Inflammatory macrophage treated with lipopolysaccharide for 1 hour (primary cell): ENCODE measurements at regions not wholly inside any gene's neighbourhood (a gene's known extent, or its start where the extent isn't known, plus 50 kb on each side); places are given as distances from the start of the nearest gene placed in this dataset.

Source experiments
- DNase-seq, 2 donors: peaks; one replicate each; pipeline ENCODE4 v3.0.0-alpha.2; 2020 to 2022

DNA sequence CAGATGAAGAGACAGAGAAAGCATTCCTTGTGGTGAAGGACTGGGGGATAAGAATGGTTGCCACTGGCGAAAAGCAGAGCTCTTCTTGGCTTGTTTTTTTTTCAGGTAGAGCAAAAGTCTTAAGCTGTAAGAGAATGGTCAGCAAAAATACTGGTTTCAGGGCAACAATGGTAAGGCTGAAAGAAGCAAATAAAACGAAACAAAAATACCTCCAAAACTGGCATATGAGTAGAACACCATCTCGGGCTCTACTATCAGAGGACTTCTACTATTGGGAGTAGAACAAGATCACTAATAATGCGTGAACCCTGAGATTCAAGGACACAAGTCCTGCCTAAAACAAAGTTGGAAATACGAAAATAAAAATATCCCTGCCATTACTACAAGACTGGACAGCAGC lies 1823.2 kb upstream of the CDH6 start:
- no peak for DNase-seq

DNA sequence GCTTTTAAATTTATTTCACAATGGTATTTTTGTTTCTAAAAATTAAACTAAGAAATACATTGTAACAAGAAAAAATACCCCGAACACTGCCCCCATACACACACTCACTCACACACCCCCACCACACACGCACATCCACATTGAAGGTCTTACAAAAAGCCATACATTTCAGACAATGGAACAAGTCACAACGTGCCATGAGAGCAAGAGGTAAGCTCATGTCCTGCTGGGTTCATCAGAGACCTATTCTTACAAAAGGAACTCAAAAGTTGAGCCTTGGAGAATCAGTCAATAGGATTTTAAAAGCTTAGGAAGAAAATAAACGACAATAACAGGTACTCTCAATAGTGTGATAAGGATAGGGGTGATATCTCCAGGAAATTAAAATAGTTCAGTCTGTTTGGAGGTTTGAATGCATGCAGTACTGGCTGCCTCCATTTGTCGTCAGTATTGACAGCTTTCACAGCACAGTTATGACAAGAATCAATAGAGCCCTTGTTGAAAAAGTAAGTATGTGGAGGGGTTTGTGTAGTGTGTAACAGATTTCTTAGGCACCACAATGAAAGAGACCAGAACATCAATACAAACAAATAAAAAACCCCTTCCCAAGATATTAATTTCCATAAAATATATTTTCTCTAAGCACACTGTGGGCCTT lies 1826.2 kb upstream of the CDH6 start:
- no peak for DNase-seq

DNA sequence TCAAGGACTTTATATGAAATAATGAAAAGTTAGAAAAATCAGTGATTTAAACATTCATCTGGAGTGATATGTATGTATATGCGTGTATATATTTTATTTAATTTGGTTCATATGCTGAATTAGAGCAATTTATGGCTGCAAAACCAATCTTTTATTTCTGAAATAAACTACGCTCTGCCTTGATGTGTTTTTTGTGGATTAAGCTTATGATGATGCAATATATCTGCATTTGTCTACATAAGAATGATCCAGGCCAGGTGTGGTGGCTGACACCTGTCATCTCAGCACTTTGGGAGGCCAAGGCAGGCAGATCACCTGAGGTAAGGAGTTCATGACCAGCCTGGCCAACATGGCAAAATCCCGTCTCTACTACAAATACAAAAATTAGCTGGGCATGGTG lies 1842.3 kb upstream of the CDH6 start:
- no peak for DNase-seq

DNA sequence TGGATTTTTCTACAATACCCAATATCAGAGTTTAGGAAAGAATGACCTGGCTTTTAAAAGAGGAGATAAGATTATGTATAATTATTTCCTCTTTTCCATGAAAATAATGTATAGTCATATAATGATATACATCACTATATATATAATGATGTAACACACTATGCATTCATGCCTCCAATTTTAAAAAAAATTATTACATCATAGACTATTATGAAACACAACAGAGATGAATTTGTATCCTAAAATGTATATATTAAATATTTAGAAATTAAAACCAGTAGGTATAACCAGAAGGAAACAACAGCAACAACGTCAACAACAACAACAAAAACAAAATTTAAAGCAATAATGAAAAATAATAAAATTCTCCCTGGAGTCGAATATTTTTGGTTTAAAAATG lies 1856.5 kb upstream of the CDH6 start:
- DNase-seq, result no peak

DNA sequence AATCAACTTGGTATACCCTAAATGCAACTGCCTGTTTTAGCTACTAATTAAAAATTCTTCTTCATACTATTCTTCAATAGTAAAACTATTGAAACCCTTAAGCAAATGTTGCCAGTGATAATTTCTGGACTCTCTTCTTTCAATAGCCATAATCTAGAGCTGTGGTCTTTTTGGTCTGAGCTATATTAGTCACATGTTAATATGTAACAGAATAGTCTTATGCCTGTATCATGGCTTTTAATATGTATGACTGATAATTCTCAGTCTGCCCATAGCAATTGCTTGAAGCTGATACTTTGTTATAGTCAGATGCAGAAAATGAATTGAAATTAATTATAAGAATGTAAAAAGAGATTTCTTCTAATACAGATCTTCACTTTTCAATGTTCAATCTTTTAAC lies 1871.9 kb upstream of the CDH6 start:
- no peak for DNase-seq

DNA sequence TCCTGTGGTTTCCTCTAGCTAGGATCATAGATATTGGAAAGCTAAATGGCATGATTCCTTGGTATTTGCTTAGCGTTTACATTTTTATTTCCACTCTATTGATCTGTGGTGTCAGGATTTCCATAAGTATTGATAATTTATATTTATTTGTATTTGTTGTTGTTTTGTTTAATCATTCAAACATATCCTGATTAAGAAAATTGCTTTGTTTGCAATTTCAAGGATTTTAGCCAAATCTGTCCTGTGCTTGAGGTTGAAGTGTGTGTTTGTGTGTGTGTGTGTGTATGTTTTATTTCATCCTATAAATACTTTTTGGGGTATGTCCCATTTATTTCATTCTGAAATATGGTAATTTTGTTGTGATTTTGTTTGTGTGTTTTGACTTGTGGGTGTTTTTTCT lies 1884.1 kb upstream of the CDH6 start:
- no peak for DNase-seq

DNA sequence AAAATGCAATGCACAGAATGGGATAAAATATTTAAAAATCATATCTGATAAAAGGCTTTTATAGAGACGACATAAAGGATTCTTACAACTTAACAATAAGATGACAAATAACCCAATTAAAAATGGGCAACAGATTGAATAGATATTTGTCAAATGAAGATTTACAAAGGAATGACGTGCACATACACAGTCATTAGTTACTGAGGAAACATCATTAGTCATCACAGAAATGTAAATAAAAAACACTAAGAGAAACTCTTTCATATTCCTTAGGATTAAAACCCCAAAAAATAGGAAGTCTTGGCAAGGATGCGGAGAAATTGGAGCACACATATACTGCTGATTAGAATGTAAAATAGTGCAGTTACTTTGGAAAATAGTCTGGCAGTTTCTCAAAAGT lies 1886.0 kb upstream of the CDH6 start:
- DNase-seq, result no peak

DNA sequence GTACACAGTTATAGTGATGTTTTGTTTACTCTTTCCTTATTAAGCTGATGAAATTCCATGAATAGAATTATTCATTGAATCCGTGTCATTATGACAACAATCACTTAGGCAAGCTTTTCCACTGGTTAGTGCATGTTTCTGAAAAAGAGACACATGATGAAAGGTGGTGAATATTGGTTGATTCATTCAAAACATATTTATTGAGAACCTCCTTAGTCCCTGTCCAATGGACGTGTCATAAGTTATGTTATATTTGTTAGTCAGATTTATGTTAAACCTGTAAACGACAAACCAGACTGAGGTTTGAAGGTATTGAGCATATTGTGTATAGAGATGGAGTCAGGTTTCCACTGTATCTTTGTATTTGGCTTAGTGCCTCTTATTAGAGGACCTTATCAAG lies 1888.9 kb upstream of the CDH6 start:
- DNase-seq, result no peak

DNA sequence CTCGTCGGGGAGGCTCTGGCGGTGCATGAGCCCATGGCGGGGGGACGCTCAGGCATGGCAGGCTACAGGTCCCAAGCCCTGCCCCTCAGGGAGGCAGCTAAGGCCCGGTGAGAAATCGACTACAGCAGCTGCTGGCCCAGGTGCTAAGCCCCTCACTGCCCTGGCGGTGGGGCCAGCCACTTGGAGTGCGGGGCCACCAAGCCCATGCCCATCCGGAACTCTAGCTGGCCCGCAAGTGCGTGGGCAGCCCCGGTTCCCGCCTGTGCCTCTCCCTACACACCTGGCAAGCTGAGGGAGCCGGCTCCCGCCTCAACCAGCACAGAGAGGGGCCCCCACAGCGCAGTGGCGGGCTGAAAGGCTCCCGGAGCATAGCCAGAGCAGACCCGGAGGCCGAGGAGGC lies 1896.9 kb upstream of the CDH6 start:
- DNase-seq, result no peak

DNA sequence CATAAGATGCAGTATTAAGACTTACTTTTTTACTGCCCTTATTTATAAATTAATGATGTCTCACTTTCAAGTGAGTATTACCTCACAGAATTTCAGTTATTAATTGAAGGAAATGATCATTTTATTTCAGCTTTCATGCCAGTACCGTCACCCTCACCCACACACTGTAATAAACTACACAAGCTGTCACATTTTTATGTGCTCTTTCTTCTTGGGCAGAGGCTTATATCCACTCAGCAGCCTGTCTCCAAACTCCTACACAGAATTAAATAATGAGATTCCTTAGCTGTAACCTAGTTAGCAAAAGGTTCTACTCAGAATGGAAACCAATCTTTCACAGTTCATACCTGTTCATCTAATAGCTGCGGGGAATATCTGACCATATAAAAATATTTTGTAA lies 1915.8 kb upstream of the CDH6 start:
- DNase-seq, result no peak

DNA sequence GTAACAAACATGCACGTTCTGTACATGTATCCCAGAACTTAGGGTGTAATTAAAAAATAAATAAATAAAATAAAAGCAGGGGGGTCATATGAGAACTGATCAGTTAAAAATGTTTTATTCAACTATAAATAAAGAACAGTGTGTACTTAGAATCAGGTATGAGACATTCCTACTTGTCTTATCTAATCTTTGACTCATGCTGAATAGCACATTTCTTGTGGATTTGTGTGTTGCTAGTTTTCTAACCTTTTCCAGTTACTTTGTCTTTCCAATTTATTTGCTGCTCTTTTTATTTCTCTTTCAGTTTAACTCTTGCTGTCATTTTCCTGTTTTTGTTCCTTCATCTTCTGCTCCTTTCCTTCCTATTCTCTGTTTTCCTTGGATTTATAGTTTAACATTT lies 1917.1 kb upstream of the CDH6 start:
- no peak for DNase-seq

DNA sequence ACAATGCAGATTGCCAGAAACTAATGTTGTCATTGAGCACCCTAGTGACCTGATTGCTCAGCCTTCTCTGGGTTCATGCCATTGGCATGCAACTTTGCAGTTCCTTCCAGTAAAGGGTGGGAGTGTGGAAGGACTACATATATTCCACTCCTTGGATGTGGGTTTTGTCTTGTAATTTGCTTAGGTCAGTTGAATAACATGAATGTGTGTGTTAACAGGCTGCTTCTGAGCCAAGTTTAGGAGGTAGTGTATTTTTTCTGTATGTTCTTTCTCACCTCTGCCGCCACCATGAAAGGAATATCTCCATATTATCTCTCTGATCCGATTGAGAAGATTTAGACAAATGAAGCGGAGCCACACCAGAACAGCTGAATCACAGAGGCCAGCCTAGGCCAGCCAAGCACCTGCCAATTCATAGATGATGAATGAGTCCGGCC lies 1929.6 kb upstream of the CDH6 start:
- DNase-seq, result no peak

DNA sequence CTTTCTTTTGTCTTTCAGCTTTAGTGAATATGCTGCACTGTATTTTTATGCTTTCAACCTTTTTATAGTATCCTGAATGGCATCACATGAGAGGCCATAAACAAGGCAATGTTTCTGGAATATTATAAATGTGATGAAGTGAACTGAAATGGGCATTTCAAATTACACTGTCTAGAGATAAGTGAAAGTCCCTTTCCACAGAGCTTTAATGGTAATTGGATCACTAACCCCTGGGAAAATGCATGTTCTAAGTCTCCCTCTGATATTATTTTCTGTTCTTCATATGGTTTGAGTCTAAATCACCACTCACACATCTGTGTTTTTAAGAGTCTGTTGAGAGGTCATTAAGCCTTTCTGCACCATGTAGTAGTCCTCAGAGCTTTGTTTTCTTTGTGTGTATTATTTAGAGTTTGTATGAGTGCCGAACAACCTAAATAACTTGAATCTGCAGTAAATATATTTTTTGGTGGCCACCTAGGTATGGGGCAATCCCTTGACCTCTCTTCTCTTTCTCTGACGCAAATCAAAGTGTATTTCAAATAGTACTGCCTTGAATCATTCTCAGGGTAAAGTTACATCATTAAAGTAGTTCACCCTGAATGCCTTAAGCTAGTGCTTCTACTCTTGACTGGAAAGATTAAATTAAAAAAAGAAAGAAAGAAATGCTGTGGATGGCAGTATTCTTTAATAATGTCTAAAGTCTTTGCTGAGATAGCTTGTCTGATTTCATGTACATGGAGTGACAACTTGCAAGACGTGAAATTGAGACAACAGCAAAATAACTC lies 1931.0 kb upstream of the CDH6 start:
- no peak for DNase-seq

DNA sequence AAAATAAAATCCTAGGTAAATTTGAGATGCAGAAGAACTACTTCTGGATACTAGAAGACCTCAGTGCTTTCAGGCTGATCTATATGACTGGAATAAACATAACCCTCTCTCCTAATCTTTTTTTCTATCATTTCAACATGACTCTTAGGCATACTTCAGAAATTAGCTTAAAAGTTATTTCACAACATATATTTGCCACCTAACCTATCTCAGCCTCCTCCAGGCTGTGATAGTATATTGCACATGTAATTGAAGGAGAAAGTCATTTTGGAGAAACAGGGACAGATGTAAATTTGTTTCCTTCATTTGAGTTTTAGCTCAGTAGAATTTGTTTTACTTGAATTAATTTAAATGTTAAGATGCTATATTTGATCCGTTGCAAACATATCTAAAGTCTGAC lies 1932.3 kb upstream of the CDH6 start:
- DNase-seq, result no peak

DNA sequence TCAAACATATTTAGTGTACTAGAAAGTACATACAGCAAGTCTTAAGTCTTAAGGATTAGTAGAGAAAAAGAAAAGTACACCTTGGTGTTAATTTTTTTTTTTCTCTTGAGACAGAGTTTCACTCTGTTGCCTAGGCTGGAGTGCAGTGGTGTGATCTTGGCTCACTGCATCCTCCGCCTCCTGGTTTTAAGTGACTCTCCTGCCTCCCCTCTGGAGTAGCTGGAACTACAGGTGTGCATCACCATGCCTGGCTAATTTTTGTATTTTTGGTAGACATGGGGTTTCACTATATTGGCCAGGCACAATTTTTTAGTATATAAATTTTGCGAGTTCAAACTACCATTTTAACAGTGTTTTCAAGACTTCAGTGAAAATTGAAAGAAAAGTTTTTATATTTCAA lies 1941.1 kb upstream of the CDH6 start:
- DNase-seq, result no peak

DNA sequence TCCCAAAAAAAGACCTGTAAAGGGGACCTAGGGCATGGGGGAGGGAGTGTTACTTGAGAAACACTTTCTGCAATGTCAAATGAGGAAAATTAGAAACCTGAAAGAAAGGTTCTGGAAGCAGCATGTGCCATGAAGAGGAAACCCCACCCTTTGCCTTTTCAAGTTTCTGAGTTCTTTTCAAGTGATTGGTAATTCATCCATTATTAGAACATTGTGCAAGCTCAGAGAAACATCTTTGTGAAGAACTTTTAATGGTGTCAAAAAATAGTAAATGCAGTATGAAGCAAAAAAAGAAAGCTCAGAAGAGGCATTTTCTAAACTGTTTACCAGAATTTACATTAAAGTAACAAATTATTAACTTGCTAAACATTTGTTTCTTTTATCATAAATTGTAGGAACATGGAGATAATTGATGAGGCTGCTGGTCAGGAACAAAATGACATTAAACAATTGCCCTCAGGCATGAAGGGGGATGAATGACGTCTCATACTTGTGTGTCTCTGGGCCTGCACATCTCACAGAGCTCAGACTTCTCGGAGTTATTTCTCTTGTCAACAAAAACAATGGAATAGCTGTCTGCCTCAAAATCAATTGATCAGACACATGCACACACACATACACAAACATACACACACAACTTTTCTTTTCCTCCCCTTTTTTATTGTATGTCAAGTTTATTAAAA lies 1946.0 kb upstream of the CDH6 start:
- no peak for DNase-seq

DNA sequence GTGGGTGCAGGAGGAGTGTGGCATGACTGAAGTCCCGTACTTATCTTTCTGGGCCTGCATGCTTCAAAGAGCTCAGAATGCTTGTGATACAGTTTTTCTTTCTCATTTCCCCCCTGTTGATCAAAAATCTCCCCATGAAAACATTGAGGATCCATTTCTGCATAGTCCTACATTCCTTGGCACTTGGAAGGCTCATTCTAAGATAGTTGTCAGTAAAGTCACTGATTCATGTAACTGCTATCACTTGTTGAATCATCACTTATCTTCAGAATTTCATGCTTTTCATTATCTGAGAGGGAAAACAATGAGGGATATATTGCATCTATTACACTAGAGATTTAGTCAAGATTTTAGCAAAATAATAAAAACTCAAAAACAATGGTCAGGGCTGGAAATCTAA lies 1953.1 kb upstream of the CDH6 start:
- no peak for DNase-seq

DNA sequence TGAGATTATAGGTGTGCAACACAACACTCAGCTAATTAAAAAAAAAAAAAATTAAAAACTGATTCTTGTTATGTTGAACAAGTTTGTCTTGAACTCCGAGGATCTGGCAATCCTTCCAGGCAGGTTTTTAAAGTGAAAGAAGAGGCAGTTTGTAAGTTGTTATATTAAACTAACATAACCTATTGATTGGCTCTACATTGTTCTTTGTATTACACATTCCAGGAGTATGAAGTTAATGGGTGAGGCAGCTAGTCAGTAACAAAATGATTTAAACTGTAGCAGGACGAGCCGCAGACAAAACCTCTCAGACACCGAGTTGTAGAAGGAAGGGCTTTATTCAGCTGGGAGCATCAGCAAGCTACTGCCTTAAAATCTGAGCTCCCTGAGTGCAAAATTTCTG lies 1953.9 kb upstream of the CDH6 start:
- no peak for DNase-seq

DNA sequence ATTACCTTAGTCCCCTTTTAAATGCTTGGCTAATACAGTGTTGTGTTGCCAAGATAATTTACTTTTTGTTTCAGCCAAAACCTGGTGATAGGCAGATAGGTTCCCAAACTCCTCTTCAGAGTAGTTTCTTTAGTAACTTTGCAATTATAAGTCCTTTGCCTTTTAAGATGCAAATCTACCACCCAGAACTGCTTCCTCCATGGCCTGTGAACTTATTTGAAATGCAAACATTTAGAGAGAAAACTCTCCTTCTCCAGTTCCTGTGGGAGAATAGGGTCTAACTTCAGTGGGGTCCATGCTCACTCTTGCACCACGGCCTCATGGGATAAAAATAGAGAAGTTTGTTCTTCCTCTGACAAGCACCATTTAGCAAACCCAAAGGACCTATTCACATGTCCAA lies 1955.4 kb upstream of the CDH6 start:
- DNase-seq, result no peak

DNA sequence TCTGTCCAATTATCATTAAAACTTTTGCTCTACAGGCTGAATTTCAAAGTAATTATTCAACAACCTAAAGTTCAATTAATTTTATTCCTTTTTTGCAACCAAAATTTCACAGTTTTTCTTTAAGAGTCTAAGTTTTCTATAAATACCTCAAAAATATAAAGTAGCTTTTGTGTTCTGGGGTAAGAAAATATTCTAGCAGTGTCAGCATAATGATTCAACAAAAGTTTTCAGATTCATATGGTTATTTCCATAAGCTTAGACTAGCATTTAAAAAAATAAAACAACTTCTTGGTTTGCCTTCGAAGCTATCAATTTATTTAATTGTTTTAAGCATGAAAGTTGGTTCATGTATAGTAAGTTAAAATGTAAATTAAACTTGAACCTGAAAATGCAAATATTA lies 1962.3 kb upstream of the CDH6 start:
- DNase-seq, result no peak

DNA sequence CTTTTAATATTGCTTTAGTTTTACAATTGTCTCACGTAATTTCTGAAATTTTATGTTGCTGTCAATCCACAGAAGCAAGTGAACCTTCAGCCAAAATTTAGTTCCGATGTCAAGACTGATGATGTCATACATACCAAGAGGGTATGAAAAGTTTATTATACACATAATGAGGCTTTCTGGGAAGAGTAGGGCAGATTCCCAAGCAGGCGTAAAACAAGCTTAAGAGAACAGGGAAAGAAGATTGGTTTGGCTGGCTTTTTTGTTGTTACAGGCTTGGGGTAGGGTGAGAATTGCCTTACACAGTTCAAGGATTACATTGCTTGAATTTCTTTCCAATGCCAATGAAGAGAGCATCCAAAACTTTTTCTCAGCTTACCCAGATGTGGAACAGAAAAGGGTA lies 1962.9 kb upstream of the CDH6 start:
- no peak for DNase-seq

DNA sequence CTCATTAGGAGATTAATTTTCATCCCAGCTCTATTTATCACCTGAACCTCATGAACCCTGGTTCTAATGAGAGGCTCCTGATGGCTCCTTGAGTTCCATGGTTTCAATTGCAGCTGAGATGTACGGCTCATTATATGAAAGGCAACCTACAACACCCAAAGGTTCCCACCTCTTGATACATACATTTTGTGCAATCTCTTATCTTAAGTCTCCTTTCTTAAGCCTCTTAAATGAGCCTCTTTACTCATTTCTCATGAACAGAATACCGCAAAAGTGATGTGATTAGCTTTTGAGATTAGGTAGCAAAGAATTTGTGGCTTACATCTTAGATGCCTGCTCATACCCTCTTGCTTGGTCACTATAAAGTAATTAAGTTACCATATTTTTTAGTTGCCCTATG lies 1964.0 kb upstream of the CDH6 start:
- DNase-seq, result no peak

DNA sequence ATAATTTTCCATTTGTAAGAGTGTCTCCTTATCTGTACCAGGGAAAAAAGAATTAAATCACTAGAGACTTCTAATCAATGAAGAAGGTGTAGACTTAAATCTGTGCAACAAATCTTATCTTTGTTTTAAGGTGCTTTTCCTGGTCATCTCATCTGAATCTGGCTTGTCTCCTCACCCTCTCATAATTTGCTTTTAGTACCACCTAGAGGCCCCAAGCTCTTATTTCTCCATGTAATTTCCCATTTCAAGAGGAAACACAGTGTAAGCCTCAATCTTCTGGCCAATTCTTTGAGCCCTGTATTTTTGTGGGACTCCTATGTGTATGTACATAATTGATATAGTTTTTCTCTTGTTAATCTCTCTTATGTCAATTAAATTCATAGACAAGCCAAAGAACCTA lies 1975.3 kb upstream of the CDH6 start:
- no peak for DNase-seq

DNA sequence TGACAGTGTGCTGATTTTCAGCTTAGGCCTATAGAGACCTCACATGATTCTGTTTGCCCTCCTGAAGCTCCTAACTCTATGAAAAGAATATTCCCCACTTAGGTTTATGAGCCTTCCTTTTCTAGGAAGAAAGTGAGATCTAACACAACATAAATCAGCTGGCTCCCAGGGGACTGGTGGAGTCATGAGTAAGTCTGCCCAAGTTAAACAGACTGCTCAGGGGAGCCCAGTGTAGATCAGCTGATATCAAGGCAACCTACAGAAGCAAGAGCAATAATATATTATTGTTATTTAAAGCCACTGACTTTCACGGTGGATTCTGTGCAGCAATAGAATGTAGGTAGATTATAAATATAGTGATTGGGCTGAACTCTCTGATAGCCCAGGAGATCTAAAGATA lies 1978.6 kb upstream of the CDH6 start:
- no peak for DNase-seq
